MG63 (cell line): ENCODE measurements at regions not wholly inside any gene's neighbourhood (a gene's known extent, or its start where the extent isn't known, plus 50 kb on each side); places are given as distances from the start of the nearest gene placed in this dataset.

Experiments
- DNase-seq: peaks from one replicate; pipeline ENCODE4 v3.0.0-alpha.2; 2020
- H3K27me3 ChIP-seq: fragments of 250-450 bp; sonication (Bioruptor Pico); 2 replicates; pipeline ENCODE4 v1.5.1; 2020; ENCODE audit warnings: mild to moderate bottlenecking, moderate library complexity
- H3K36me3 ChIP-seq: fragments of 250-450 bp; sonication (Bioruptor Pico); 2 replicates; pipeline ENCODE4 v1.5.1; 2020; ENCODE audit warnings: mild to moderate bottlenecking, moderate library complexity
- H3K4me3 ChIP-seq: fragments of 250-450 bp; sonication (Bioruptor Pico); 2 replicates; pipeline ENCODE4 v1.5.1; 2020; ENCODE audit warnings: mild to moderate bottlenecking, moderate library complexity
- H3K9me3 ChIP-seq: fragments of 250-450 bp; sonication (Bioruptor Pico); 2 replicates; pipeline ENCODE4 v1.5.1; 2020; ENCODE audit warnings: mild to moderate bottlenecking, moderate library complexity

DNA sequence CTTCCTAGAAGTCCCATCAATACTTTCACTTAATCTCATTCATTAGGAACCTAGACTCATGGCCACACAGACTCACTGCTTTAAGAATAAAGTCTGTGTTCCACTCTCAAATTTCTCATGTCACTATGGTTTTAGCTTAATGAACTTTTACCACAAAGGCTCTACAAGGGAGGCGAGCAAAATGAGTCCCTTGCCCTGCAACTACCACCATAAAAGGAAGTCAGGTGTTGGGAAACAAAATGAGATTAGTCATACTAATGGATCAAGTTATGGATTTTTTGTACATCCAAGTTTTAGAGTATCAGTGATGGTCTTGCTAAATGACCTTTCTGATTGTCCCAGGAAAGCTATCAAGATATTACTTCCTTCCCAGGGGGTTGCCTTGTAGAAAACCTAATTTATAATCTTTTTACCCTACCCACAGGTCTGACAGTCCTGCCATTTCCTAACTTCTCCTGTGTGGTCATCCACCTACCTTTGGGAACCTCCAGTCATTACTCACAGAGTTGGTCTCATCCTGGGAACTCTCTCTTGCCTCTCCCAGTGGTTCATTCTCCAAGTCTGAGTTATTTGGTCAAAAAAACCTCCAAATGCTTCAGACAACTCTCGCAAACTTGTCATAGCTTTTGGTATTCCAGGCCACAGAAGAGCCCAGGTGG lies 51.8 kb upstream of the SLC16A1 start:
- Histone ChIP-seq H3K36me3 (peaks cover 34% of the 10 kb centered on the region), H3K4me3 (no peak overlapping the region), H3K9me3 (no peaks in the 10 kb centered on the region), H3K27me3 (no peaks in the 10 kb centered on the region)
- DNase-seq = no peak

GRCh38 chr1:113008365-113008714 lies 52.3 kb upstream of the SLC16A1 start:
- DNase-seq = no peak
- H3K4me3 ChIP-seq = no peak overlapping the region
- no peaks in the 10 kb centered on the region for H3K27me3 ChIP-seq
- H3K9me3 ChIP-seq = no peaks in the 10 kb centered on the region
- peaks cover 35% of the 10 kb centered on the region for H3K36me3 ChIP-seq

- H3K27me3 ChIP-seq = no peaks in the 10 kb centered on the region
- H3K36me3 ChIP-seq = peaks cover 29% of the 10 kb centered on the region
- DNase-seq = no peak
- no peak overlapping the region for H3K4me3 ChIP-seq
- H3K9me3 ChIP-seq = no peaks in the 10 kb centered on the region
Observed at GRCh38 chr1:113012149-113012548, 56.2 kb upstream of the SLC16A1 start.

DNA sequence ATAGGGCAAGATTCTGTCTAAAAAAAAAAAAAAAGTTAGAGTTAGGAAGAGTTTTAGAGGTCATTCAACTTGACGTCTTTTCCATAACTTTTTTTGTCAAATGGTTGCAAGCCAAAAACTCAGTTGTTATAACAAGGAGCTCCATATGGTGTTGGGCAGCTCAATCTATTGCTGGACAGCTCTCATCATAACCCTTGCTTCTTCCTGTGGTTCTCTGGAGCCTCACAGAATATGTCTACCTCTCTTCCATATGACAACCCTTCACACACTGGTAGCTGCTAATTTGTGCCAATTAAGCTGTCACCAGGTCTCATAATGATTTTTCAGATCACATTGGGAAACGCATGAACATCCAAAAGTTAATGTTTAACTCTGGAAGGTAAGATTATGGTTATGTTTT lies 57.8 kb upstream of the SLC16A1 start:
- Histone ChIP-seq H3K36me3 (peaks cover 15% of the 10 kb centered on the region), H3K9me3 (no peaks in the 10 kb centered on the region), H3K27me3 (no peaks in the 10 kb centered on the region), H3K4me3 (no peak overlapping the region)
- DNase-seq = no peak

DNA sequence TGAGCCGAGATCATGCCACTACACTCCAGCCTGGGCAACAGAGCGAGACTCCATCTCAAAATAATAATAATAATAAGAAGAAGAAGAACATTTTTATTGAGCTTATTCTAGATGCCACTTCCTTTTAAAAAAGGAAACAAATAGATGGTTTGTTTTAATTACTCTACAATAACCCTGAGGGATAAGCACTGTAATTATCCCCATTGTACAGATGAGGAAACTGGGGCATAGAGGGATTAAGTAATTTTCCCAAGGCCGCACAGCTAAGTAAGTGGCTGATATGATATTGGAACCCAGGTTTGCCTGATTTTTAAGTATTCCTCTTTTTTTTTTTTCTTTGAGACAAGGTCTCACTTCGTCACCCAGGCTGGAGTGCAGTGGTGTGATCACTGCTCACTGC lies 58.5 kb upstream of the LRIG2 start:
- Histone ChIP-seq H3K4me3 (no peak overlapping the region), H3K9me3 (no peaks in the 10 kb centered on the region), H3K27me3 (no peaks in the 10 kb centered on the region), H3K36me3 (peaks cover 10% of the 10 kb centered on the region)
- DNase-seq = no peak

DNA sequence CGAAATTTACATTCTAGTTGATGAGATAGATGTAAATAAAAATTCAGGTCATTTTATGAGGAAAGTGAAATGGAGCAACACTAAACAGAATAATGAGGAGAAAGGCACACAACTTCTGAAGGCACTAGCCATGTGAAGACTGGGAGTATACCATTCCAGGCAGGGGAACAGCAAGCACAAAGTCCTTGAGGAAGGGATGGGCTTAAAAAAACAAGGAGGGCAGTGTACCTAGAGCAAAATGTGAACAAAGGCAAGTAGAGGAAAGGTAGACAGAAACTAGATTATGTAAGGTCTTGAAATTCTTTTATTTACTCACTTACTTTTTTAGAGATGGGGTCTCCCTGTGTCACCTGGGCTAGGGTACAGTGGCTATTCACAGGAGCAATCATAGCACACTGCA lies 54.1 kb upstream of the LRIG2 start:
- Histone ChIP-seq H3K36me3 (no peaks in the 10 kb centered on the region), H3K4me3 (no peak overlapping the region)
- DNase-seq = no peak

GRCh38 chr1:113021430-113022085 lies 51.4 kb upstream of the LRIG2 start:
- DNase-seq = peak; percentile 15
- Histone ChIP-seq H3K9me3 (no peaks in the 10 kb centered on the region), H3K27me3 (no peaks in the 10 kb centered on the region)

More for the DNA sequence above, 54.1 kb upstream of the LRIG2 start:
- Histone ChIP-seq H3K9me3 (no peaks in the 10 kb centered on the region), H3K27me3 (no peaks in the 10 kb centered on the region)

More at GRCh38 chr1:113021430-113022085, 51.4 kb upstream of the LRIG2 start:
- H3K36me3 ChIP-seq = 0 out of 2 replicates have a peak, but pooled peaks cover 1% of the 10 kb centered on the region
- H3K4me3 ChIP-seq = no peak overlapping the region
